Bronchial epithelial cell (primary cell): ENCODE measurements at regions not wholly inside any gene's neighbourhood (a gene's known extent, or its start where the extent isn't known, plus 50 kb on each side); places are given as distances from the start of the nearest gene placed in this dataset.
"Not testable (repeated sequence)": the region's sequence is repeated elsewhere in the genome, so short reads cannot be mapped to it uniquely, and the experiment has no call there.

Experiments used
- DNase-seq: peaks from one replicate; pipeline ENCODE4 v3.0.0-alpha.2; 2010; ENCODE audit warnings: low read depth
- FAIRE-seq: peaks from 2 replicates; lab custom pipeline; 2011; peaks lifted over from hg19 to GRCh38; lab: Jason Lieb, UNC
- H3K27me3 ChIP-seq: 2 replicates; pipeline ENCODE4 v1.5.1; 2011; ENCODE audit warnings: low read length; ENCODE audit not compliant: control insufficient read depth, insufficient read depth
- H3K36me3 ChIP-seq: 2 replicates; pipeline ENCODE4 v1.5.1; 2011; ENCODE audit warnings: low read length; ENCODE audit not compliant: control insufficient read depth, insufficient read depth
- H3K4me3 ChIP-seq: 2 replicates; pipeline ENCODE4 v1.5.1; 2011; ENCODE audit warnings: mild to moderate bottlenecking, low read depth, low read length, control low read depth
- TF ChIP-seq, protein P1 (sequence below): IDR thresholded peaks from 2 replicates; pipeline ENCODE4 v1.5.1; 2011; ENCODE audit warnings: mild to moderate bottlenecking, moderate library complexity, low read length, control low read depth, inconsistent platforms; ENCODE audit not compliant: insufficient read depth, severe bottlenecking

DNA sequence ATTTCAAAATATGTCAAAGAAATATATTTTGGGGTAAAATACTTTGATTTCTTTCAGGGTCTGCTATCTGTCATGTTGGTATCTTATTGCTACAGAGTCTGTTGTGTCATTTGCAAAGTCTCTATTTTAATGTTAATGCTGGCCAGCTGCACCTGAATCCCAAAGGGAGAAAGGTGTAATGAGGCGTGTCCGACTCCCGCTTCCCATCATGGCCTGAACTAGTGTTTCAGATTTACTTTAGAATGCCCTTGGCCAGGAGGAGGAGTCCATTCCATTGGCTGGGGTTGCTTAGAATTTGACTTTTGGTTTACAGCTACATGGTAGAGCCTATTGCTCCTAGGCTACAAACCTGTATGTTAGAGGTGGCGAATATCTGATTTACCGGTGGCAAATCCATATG is 69.3 kb downstream of the FAM50B start:
- FAIRE-seq (no peak), DNase-seq (no peak)
- Histone ChIP-seq H3K4me3 (no peak overlapping the region), H3K27me3 (no peaks in the 10 kb centered on the region), H3K36me3 (no peaks in the 10 kb centered on the region)
- TF ChIP-seq, protein P1, sequence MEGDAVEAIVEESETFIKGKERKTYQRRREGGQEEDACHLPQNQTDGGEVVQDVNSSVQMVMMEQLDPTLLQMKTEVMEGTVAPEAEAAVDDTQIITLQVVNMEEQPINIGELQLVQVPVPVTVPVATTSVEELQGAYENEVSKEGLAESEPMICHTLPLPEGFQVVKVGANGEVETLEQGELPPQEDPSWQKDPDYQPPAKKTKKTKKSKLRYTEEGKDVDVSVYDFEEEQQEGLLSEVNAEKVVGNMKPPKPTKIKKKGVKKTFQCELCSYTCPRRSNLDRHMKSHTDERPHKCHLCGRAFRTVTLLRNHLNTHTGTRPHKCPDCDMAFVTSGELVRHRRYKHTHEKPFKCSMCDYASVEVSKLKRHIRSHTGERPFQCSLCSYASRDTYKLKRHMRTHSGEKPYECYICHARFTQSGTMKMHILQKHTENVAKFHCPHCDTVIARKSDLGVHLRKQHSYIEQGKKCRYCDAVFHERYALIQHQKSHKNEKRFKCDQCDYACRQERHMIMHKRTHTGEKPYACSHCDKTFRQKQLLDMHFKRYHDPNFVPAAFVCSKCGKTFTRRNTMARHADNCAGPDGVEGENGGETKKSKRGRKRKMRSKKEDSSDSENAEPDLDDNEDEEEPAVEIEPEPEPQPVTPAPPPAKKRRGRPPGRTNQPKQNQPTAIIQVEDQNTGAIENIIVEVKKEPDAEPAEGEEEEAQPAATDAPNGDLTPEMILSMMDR, result no peak

DNA sequence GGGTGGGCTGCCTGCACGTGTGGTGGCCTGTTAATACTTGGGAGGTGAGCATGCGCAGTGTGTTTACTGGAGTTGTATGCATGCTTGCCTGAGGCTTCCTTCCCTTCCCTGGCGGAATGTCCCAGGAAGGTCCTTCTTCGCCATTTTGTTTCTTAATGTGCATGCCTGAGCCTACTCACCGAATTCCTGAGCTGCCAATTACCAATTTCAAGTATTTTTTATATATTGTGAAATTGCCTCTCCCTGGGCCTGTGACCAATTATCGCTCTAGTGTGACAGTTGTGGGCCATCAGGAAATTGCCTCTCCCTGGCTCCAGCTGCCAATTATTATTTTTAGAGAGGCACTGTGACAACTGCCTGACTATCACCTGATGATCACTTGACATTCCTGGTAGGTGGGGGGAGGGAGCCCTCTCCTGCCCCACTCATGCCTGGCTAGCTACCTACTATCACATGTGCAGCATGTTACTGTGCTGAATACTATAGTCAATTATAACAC is 70.0 kb downstream of the FAM50B start:
- DNase-seq, result peak; percentile 35
- TF ChIP-seq, protein P1, result no peak
- FAIRE-seq, result no peak

DNA sequence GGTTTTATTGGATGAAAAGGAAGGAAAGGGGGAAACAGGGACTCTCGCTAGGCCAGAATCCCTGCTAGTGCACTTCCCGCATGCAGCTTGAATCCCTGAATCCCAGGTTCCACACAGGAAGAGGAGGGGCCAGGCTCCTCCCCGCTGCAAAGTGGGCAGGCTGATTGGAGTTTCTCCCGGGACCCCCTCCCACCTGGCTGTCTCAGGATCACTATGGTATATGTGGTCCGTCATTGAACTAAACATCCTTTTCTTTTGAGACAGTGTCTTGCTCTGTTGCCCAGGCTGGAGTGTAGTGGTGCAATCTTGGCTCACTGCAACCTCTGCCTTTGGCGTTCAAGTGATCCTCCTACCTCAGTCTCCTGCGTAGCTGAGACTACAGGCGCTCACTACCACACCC is 70.7 kb downstream of the FAM50B start:
- Histone ChIP-seq H3K36me3 (no peaks in the 10 kb centered on the region), H3K4me3 (no peak overlapping the region), H3K27me3 (no peaks in the 10 kb centered on the region)
- DNase-seq, result no peak
- FAIRE-seq, result no peak
- TF ChIP-seq, protein P1, result no peak

More for the DNA sequence above, 70.0 kb downstream of the FAM50B start:
- Histone ChIP-seq H3K27me3 (no peaks in the 10 kb centered on the region), H3K36me3 (no peaks in the 10 kb centered on the region), H3K4me3 (no peak overlapping the region)

DNA sequence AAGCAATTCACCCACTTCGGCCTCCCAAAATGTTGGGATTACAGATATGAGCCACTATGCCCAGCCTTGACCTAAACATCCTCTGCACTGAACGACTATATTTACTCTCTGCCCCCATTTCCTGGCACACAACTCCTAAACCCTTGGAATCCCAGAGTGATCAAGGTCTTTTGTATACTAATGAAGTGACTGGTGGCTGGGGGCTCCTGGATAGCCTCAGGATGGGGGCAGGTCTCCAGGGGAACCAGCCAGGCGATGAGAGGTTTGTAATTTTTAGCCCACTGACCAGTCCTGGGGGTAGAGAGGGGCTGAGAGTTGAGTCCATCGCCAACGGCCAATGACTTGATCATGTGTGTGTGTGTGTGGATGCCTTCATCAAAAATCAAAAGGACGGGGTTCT is 71.1 kb downstream of the FAM50B start:
- DNase-seq (no peak), FAIRE-seq (no peak)
- TF ChIP-seq, protein P1, result no peak
- Histone ChIP-seq H3K36me3 (no peaks in the 10 kb centered on the region), H3K27me3 (no peaks in the 10 kb centered on the region), H3K4me3 (no peak overlapping the region)

DNA sequence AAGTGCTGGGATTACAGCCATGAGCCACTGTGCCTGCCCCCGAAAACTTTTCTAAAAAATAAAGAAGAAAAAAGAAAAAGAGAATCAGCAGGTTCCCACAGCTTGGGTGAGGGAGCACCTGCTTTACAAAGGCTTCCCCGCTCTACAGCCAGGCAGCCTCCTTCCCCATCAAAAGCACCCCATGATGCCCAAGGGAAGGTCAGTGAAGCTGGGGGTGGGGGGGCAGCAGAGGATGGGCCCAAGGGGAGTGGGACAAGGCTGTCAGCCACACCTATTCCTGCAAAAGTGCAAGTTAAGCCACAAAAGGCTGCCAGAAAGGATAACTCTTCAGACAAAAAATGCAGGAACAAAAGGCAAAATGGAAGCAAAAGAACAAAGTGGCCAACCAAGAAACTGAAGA is 72.5 kb downstream of the FAM50B start:
- FAIRE-seq, result no peak
- Histone ChIP-seq H3K36me3 (no peaks in the 10 kb centered on the region), H3K27me3 (no peaks in the 10 kb centered on the region), H3K4me3 (no peak overlapping the region)
- TF ChIP-seq, protein P1, result no peak
- DNase-seq, result no peak

DNA sequence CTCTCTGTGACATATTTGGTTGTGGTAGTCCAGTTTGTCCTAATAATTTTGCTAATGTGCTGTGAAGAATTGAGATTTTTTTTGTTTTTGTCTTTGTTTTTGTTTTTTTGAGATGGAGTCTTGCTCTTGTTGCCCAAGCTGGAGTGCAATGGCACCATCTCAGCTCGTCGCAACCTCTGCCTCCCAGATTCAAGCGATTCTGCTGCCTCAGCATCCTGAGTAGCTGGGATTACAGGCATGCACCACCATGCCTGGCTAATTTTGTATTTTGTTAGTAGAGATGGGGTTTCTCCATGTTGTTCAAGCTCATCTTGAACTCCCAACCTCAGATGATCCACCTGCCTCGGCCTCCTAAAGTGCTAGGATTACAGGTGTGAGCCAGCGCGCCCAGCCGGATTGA is 73.4 kb downstream of the FAM50B start:
- not testable (repeated sequence) for H3K27me3 ChIP-seq, H3K36me3 ChIP-seq, DNase-seq, H3K4me3 ChIP-seq, FAIRE-seq

DNA sequence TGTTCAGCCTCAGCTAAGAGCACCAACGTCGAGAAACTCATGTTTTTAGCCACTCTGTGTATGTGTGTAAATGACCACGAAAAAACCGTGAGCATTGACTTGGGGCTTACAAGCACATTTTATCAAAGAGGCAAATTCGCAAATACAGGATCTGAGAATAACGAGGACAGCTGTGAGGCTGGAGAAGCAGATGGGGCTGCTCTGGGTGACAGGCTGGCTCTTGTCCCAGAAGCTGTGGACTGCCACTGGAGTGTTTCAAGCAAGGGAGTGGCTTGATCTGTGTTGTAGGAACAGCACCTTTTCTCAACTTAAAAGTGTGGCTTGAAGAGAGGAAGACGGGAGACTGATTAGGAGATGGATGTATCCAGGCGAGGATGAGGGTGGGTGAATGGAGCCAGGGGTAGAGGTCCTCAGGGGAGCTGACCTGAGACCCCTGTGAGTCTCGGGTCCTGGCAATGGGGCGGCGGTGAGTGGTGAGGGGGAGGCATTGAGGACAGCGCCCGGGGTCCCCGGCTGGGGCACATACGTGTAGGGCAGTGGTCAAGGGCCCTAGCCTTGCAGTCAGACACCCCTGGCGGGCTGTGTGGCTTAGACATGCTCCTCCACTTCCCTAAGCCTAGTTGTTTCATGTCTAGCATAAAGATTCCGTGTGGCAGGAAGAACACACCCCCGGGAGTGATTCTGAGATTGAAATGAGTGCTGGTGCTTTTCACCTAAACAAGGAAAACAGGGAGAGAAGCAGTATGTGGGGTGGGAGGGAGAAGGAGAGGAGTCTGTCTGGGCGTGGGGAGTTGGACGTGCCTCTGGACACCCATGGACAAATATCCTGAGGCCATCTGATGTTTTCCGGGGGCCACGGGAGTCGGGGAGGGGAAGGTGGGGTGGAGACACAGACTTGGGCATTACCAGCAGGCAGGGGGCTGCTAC is 76.3 kb downstream of the FAM50B start:
- not testable (repeated sequence) for H3K4me3 ChIP-seq, H3K27me3 ChIP-seq, H3K36me3 ChIP-seq, FAIRE-seq, DNase-seq
